IMR-90 (cell line): ENCODE measurements at regions not wholly inside any gene's neighbourhood (a gene's known extent, or its start where the extent isn't known, plus 50 kb on each side); places are given as distances from the start of the nearest gene placed in this dataset.

Experiments
- ATAC-seq: fragments of 200-7000 bp; cut with Tn5 transposase; 2 replicates; pipeline ENCODE4 v1.9.1; 2020; ENCODE audit warnings: low read depth, mild to moderate bottlenecking, moderate library complexity
- BruUV-seq: library from RNA; stranded (reverse); fragments of 400-500 nt; replicated peaks from 2 replicates; lab custom pipeline; 2021; lab: Mats Ljungman, UMichigan
- CTCF ChIA-PET: fragments of 300-600 bp; formaldehyde crosslinking; extraction: SDS; loops from one replicate; lab custom pipeline; 2021; ENCODE audit warnings: antibody characterized with exemption; lab: Yijun Ruan, JAX
- POLR2A ChIA-PET: fragments of 300-600 bp; sonication (Branson Sonifier 250); formaldehyde crosslinking; loops from one replicate; lab custom pipeline; 2022; ENCODE audit warnings: antibody characterized with exemption; ENCODE audit not compliant: unreplicated experiment; lab: Charles Lee
- DNase-seq: peaks from one replicate; pipeline ENCODE4 v3.0.0; 2013
- H2AFZ ChIP-seq: replicated peaks from 2 replicates; pipeline ENCODE3; 2013; ENCODE audit warnings: low read length, mild to moderate bottlenecking; ENCODE audit not compliant: poor library complexity
- H2AK5ac ChIP-seq: 2 replicates; pipeline ENCODE4 v1.6.1; 2013; ENCODE audit warnings: low read depth, low read length, inconsistent platforms
- H2AK9ac ChIP-seq: replicated peaks from 2 replicates; pipeline ENCODE3; 2013; ENCODE audit warnings: mild to moderate bottlenecking, low read depth, low read length, moderate library complexity; ENCODE audit not compliant: poor library complexity
- H2BK120ac ChIP-seq: 2 replicates; pipeline ENCODE4 v1.6.1; 2013; ENCODE audit warnings: low read depth, low read length, inconsistent platforms
- H2BK15ac ChIP-seq: 3 replicates; pipeline ENCODE4 v1.6.1; 2013; ENCODE audit warnings: low read depth, low read length, inconsistent platforms
- H2BK20ac ChIP-seq: 2 replicates; pipeline ENCODE4 v1.6.1; 2013; ENCODE audit warnings: low read depth, mild to moderate bottlenecking, inconsistent platforms, low read length, moderate library complexity
- H2BK5ac ChIP-seq: 2 replicates; pipeline ENCODE4 v1.6.1; 2013; ENCODE audit warnings: mild to moderate bottlenecking, low read depth, low read length, inconsistent platforms; ENCODE audit not compliant: poor library complexity, severe bottlenecking
- H3K14ac ChIP-seq: replicated peaks from 2 replicates; pipeline ENCODE4 v1.6.1; 2013; ENCODE audit warnings: low read depth, low read length, inconsistent platforms
- H3K18ac ChIP-seq: 2 replicates; pipeline ENCODE4 v1.6.1; 2013; ENCODE audit warnings: low read depth, low read length, control low read depth
- H3K23ac ChIP-seq: 2 replicates; pipeline ENCODE4 v1.6.1; 2013; ENCODE audit warnings: low read depth, low read length, inconsistent platforms
- H3K27ac ChIP-seq: 2 replicates; pipeline ENCODE4 v1.5.1; 2013; ENCODE audit warnings: mild to moderate bottlenecking, control low read depth, low read length; ENCODE audit not compliant: insufficient read depth
- H3K27me3 ChIP-seq: 2 replicates; pipeline ENCODE4 v1.6.1; 2013; ENCODE audit warnings: low read length; ENCODE audit not compliant: control insufficient read depth, insufficient read depth
- H3K36me3 ChIP-seq: 2 replicates; pipeline ENCODE4 v1.6.1; 2013; ENCODE audit warnings: low read length, mixed read lengths; ENCODE audit not compliant: control insufficient read depth, insufficient read depth
- H3K4ac ChIP-seq: 2 replicates; pipeline ENCODE4 v1.6.1; 2013; ENCODE audit warnings: low read depth, low read length, inconsistent platforms
- H3K4me1 ChIP-seq: 2 replicates; pipeline ENCODE4 v1.6.1; 2013; ENCODE audit warnings: low read length, mixed read lengths; ENCODE audit not compliant: control insufficient read depth, insufficient read depth
- H3K4me2 ChIP-seq: 2 replicates; pipeline ENCODE4 v1.6.1; 2013; ENCODE audit warnings: low read depth, mild to moderate bottlenecking, control low read depth, low read length, moderate library complexity
- H3K4me3 ChIP-seq: 2 replicates; pipeline ENCODE4 v1.5.1; 2013; ENCODE audit warnings: low read depth, mild to moderate bottlenecking, control low read depth, low read length, moderate library complexity; ENCODE audit not compliant: insufficient read depth
- H3K56ac ChIP-seq: 2 replicates; pipeline ENCODE4 v1.6.1; 2013; ENCODE audit warnings: low read length, inconsistent platforms; ENCODE audit not compliant: insufficient read depth; ENCODE audit errors: extremely low read depth
- H3K79me1 ChIP-seq, 2 experiments: 2 replicates each; pipeline ENCODE4 v1.6.1; 2013; ENCODE audit warnings: low read length in 2 of 2, inconsistent platforms in 1 of 2, low read depth in 1 of 2
- H3K9ac ChIP-seq: 2 replicates; pipeline ENCODE4 v1.6.1; 2013; ENCODE audit warnings: low read depth, low read length, control low read depth
- H3K9me1 ChIP-seq: 2 replicates; pipeline ENCODE4 v1.6.1; 2013; ENCODE audit warnings: low read length, inconsistent platforms; ENCODE audit not compliant: insufficient read depth
- H3K9me3 ChIP-seq: 2 replicates; pipeline ENCODE4 v1.6.1; 2013; ENCODE audit warnings: low read length; ENCODE audit not compliant: control insufficient read depth, insufficient read depth
- H4K20me1 ChIP-seq: 2 replicates; pipeline ENCODE4 v1.6.1; 2013; ENCODE audit warnings: low read length, inconsistent platforms; ENCODE audit not compliant: insufficient read depth
- H4K5ac ChIP-seq: 2 replicates; pipeline ENCODE4 v1.6.1; 2013; ENCODE audit warnings: mild to moderate bottlenecking, low read depth, low read length, control low read depth
- H4K8ac ChIP-seq, 2 experiments: 2 replicates each; pipeline ENCODE4 v1.6.1; 2013; ENCODE audit warnings: low read depth in 2 of 2, low read length in 2 of 2, control low read depth in 1 of 2, inconsistent platforms in 1 of 2
- H4K91ac ChIP-seq: 2 replicates; pipeline ENCODE4 v1.6.1; 2013; ENCODE audit warnings: low read depth, low read length, inconsistent platforms; ENCODE audit not compliant: insufficient read depth
- BHLHE40 ChIP-seq: fragments of 150-350 bp; IDR thresholded peaks from 2 replicates; pipeline ENCODE4 v1.6.1; 2016; ENCODE audit warnings: mild to moderate bottlenecking, low read depth, low read length
- FOS ChIP-seq: fragments of 150-350 bp; IDR thresholded peaks from 2 replicates; pipeline ENCODE4 v1.6.1; 2016; ENCODE audit warnings: low read depth, low read length
- MAZ ChIP-seq: IDR thresholded peaks from 2 replicates; pipeline ENCODE4 v1.6.1; 2012; ENCODE audit warnings: low read depth, mild to moderate bottlenecking, low read length, improper control_type of control experiment, moderate library complexity, borderline replicate concordance
- NFE2L2 ChIP-seq: fragments of 150-350 bp; IDR thresholded peaks from 2 replicates; pipeline ENCODE4 v1.6.1; 2016; ENCODE audit warnings: low read depth, mild to moderate bottlenecking, low read length
- RAD21 ChIP-seq: IDR thresholded peaks from 2 replicates; pipeline ENCODE4 v1.6.1; 2012; ENCODE audit warnings: low read length, improper control_type of control experiment
- RCOR1 ChIP-seq: IDR thresholded peaks from 2 replicates; pipeline ENCODE4 v1.6.1; 2012; ENCODE audit warnings: mild to moderate bottlenecking, low read length, improper control_type of control experiment; ENCODE audit not compliant: insufficient replicate concordance
- RFX5 ChIP-seq: IDR thresholded peaks from 2 replicates; pipeline ENCODE4 v1.8.0; 2012; ENCODE audit warnings: low read depth, mild to moderate bottlenecking, low read length, moderate library complexity
- WGBS, 2 experiments: methylation state at CpG; one replicate each; pipeline versions ENCODE4 v1.1.5 to v1.1.7; 2013; ENCODE audit warnings: missing lambda C conversion rate in 2 of 2; ENCODE audit not compliant: insufficient read length in 1 of 2; ENCODE audit errors: extremely low coverage in 2 of 2; 5-methylcytosine and 5-hydroxymethylcytosine counted together
- dilution Hi-C: fragments of 300-500 bp; cut with HindIII; formaldehyde crosslinking; loops from one replicate; pipeline ENCODE4 v1.14.3; 2018; ENCODE audit warnings: low sequenced_read_pairs; ENCODE audit not compliant: unreplicated experiment
- in situ Hi-C: fragments of 300-500 bp; cut with MboI; formaldehyde crosslinking; loops from 3 replicates; pipeline ENCODE4 v1.14.3; 2019; ENCODE audit warnings: low sequenced_read_pairs, inconsistent platforms, mixed read lengths
- intact Hi-C: fragments of 100-400 bp; cut with micrococcal nuclease; formaldehyde crosslinking; loops from 2 replicates; pipeline ENCODE4 v1.10.0; 2022
- TF ChIP-seq, protein P1 (sequence below): fragments of 150-350 bp; IDR thresholded peaks from 2 replicates; pipeline ENCODE4 v1.6.1; 2016; ENCODE audit warnings: low read depth, mild to moderate bottlenecking, low read length, moderate library complexity, borderline replicate concordance
- TF ChIP-seq, protein P2 (sequence below): fragments of 150-350 bp; IDR thresholded peaks from 2 replicates; pipeline ENCODE4 v1.6.1; 2017; ENCODE audit warnings: mild to moderate bottlenecking, antibody characterized with exemption, low read length, low read depth

- CTCF ChIA-PET = interaction anchor here (0.6 kb wide), 1 partner anchor 236 kb away, joined by 6 read pairs; no protein-coding TSS in a partner anchor
- no peak overlapping the region for H3K9ac ChIP-seq
- H3K36me3 ChIP-seq = no peaks in the 10 kb centered on the region
- H3K79me1 ChIP-seq = 0 out of 4 replicates have a peak, but pooled peaks cover 0 to 4% of the 10 kb centered on the region in 2 experiments
- no TSS peak for BruUV-seq
- no peak overlapping the region for H3K4me3 ChIP-seq
- no peak overlapping the region; the same call in 1 of the 2 replicates for H3K4me2 ChIP-seq
- H3K9me3 ChIP-seq = no peaks in the 10 kb centered on the region
- TF ChIP-seq FOS = no peak
- no peak for TF ChIP-seq RFX5
- no peak for TF ChIP-seq RAD21
- no peak for TF ChIP-seq MAZ
- TF ChIP-seq NFE2L2 = no peak
- no peak for TF ChIP-seq BHLHE40
- TF ChIP-seq RCOR1 = no peak
- TF ChIP-seq, protein P1, sequence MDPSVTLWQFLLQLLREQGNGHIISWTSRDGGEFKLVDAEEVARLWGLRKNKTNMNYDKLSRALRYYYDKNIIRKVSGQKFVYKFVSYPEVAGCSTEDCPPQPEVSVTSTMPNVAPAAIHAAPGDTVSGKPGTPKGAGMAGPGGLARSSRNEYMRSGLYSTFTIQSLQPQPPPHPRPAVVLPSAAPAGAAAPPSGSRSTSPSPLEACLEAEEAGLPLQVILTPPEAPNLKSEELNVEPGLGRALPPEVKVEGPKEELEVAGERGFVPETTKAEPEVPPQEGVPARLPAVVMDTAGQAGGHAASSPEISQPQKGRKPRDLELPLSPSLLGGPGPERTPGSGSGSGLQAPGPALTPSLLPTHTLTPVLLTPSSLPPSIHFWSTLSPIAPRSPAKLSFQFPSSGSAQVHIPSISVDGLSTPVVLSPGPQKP = no peak
- TF ChIP-seq, protein P2, sequence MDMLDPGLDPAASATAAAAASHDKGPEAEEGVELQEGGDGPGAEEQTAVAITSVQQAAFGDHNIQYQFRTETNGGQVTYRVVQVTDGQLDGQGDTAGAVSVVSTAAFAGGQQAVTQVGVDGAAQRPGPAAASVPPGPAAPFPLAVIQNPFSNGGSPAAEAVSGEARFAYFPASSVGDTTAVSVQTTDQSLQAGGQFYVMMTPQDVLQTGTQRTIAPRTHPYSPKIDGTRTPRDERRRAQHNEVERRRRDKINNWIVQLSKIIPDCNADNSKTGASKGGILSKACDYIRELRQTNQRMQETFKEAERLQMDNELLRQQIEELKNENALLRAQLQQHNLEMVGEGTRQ = no peak
- DNase-seq (no peak), ATAC-seq (peak; percentile 35; the same call in 1 of the 2 replicates)
- peak overlapping the region; percentile 32 for H3K18ac ChIP-seq
- H2BK5ac ChIP-seq = peak overlapping the region; percentile 62
- in situ Hi-C loops (no loop called here), intact Hi-C loops (no loop called here), dilution Hi-C loops (no loop called here)
- H2BK15ac ChIP-seq = peak overlapping the region; percentile 53; the same call in 2 of the 3 replicates
- peak overlapping the region; percentile 8; the same call in 1 of the 2 replicates for H3K23ac ChIP-seq
- H3K27ac ChIP-seq = peak overlapping the region; percentile 6
- peak overlapping the region; percentile 17; the same call in 1 of the 2 replicates for H3K56ac ChIP-seq
- H2AK9ac ChIP-seq = peak overlapping the region; percentile 15
- peak overlapping the region; percentile 65 for H2BK20ac ChIP-seq
- peak overlapping the region; percentile 60 for H3K14ac ChIP-seq
- peak overlapping the region; percentile 67; the same call in 1 of the 2 replicates for H2AK5ac ChIP-seq
- H4K8ac ChIP-seq = peak overlapping the region; percentile 10 to 90; a peak in 2 of 4 replicates
- peaks cover 4% of the 10 kb centered on the region; the same call in 1 of the 2 replicates for H3K9me1 ChIP-seq
- no CpG with 5 or more reads among the region's 10 CpGs for WGBS, 2 experiments
- H4K91ac ChIP-seq = peak overlapping the region; percentile 68
- H3K4me1 ChIP-seq = peaks cover 9% of the 10 kb centered on the region
- POLR2A ChIA-PET = no interaction called here
- H3K4ac ChIP-seq = peak overlapping the region; percentile 82
- no peaks in the 10 kb centered on the region for H3K27me3 ChIP-seq
- H2BK120ac ChIP-seq = peak overlapping the region; percentile 73
- no peaks in the 10 kb centered on the region for H4K20me1 ChIP-seq
- H2AFZ ChIP-seq = peak overlapping the region; percentile 66
- H4K5ac ChIP-seq = peak overlapping the region; percentile 88
Observed at GRCh38 chr6:80433010-80433672, 326.7 kb downstream of the BCKDHB start.
